NCI-H2029 (cell line): ENCODE measurements at regions not wholly inside any gene's neighbourhood (a gene's known extent, or its start where the extent isn't known, plus 50 kb on each side); places are given as distances from the start of the nearest gene placed in this dataset.
"Not testable (repeated sequence)": the region's sequence is repeated elsewhere in the genome, so short reads cannot be mapped to it uniquely, and the experiment has no call there.

Experiments
- DNase-seq: peaks from one replicate; lab custom pipeline; 2025; lab: John Stamatoyannopoulos, UW

DNA sequence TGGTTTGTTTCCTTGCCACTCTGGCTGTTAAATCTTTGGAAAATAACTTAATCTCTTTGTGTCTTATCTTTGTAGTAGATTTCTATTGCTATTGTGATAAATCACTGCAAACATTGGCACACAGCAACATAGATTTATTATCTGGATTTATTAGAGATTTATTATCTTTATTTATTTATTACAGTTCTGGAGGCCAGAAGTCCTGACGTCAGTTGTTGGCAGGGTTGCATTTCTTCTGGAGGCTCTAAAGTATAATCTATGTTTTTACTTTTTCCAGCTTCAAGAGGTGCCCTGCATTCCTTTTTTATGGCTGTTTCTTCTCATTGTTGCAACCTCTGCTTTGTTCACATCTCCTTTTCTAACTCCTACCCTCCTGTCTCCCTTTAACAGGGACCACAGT, 542.8 kb downstream of the GRXCR1 start:
- no peak for DNase-seq

DNA sequence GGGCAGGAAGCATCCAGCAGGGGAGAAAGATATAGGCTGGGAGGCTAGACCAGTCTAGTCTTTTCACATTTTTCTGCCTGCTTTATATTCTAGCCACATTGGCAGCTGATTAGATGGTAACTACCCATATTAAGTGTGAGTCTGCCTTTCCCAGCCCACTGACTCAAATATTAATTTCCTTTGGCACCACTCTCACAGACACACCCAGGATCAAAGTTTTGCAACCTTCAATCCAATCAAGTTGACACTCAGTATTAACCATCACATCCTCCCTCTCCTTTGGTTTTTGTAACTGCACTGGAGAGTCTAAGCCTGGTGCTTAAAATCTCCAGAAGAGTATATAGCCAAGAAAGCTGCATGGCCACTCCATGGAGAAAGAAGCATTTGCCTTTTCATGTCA, 560.4 kb downstream of the GRXCR1 start:
- DNase-seq, result no peak

GRCh38 chr4:43456383-43456782, 563.9 kb downstream of the GRXCR1 start:
- no peak for DNase-seq

GRCh38 chr4:43457866-43458265, 565.4 kb downstream of the GRXCR1 start:
- DNase-seq, result no peak

- no peak for DNase-seq
These were observed 565.8 kb downstream of the GRXCR1 start for GRCh38 chr4:43458293-43458692.

DNA sequence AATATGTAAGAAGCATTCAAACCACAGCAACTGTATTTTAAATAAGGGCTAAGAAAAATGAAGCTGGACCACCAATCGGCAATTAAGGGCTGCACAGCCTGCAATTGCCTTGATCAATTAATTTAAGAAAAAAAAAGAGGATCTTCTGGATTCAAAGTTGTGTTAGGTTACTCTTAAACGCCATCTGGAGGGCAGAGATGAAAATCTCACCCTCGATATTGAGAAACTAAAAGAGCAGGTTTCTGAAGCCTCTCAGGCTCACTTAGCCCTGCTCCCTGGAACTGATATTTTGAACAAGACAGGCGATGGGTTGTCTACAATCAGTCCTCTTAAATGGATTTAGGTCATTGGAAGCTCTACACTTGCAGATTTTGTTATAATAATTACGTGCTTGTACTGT, 579.4 kb downstream of the GRXCR1 start:
- no peak for DNase-seq

GRCh38 chr4:43481526-43481925, 589.0 kb downstream of the GRXCR1 start:
- no peak for DNase-seq

DNA sequence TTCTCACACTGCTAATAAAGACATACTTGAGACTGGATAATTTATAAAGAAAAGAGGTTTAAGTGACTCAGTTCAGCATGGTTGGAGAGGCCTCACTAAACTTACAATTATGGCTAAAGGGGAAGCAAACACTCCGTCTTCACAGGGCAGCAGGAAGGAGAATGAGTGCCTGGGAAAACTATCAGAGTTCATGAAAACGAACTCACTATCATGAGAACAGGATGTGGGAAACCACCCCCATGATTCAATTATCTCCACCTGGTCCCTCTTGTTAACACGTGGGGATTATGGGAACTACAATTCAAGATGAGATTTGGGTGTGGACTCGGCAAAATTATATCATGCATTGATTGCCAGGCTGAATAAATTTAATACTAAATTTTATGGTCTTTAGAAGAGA, 592.7 kb downstream of the GRXCR1 start:
- DNase-seq, result no peak

GRCh38 chr4:43496188-43496587, 603.7 kb downstream of the GRXCR1 start:
- no peak for DNase-seq

GRCh38 chr4:43496602-43497001, 604.1 kb downstream of the GRXCR1 start:
- no peak for DNase-seq

- not testable (repeated sequence) for DNase-seq
These were observed 613.3 kb downstream of the GRXCR1 start for GRCh38 chr4:43505823-43506222.

GRCh38 chr4:43512253-43512652, 619.7 kb downstream of the GRXCR1 start:
- DNase-seq, result no peak

GRCh38 chr4:43525646-43526045, 633.1 kb downstream of the GRXCR1 start:
- DNase-seq, result no peak

DNA sequence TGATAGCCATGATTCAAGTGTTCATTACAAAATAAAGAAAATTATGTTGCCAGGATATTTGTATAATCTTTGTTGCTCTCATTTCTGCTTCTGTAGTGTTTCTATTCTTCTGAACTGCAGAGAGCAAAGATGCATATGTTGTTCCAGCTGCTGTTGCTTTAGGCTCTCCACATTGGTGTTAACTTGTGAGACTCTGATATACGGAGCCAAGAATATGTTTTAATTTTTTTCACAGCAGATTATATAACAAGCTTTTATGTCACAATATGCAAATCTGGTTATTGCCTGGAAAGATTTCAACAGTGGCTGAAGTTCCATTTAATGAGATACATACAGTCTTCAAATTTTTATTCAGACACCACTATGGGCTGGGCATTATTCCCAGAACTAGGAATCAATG, 655.0 kb downstream of the GRXCR1 start:
- no peak for DNase-seq

DNA sequence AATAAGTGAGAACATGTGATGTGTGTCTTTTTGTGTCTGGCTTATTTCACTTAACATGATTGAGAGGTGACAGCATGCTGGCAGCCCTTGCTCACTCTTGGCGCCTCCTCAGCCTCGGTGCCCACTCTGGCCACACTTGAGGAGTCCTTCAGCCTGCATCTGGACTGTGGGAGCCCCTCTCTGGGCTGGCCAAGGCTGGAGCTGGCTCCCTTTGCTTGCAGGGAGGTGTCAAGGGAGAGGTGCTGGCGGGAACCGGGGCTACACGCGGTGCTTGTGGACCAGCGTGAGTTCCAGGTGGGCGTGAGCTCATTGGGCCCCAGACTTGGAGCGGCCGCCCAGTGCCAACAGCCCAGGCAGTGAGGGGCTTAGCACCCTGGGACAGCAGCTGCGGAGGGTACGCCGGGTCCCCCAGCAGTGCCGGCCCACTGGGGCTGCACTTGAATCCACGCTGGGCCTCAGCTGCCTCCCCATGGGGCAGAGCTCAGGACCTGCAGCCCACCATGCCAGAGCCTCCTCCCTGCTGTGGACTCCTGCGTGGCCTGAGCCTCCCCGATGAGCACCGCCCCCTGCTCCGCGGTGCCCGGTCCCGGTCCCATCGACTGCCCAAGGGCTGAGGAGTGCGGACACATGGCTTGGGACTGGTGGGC, 658.6 kb downstream of the GRXCR1 start:
- no peak for DNase-seq

GRCh38 chr4:43556262-43556661, 663.7 kb downstream of the GRXCR1 start:
- no peak for DNase-seq

DNA sequence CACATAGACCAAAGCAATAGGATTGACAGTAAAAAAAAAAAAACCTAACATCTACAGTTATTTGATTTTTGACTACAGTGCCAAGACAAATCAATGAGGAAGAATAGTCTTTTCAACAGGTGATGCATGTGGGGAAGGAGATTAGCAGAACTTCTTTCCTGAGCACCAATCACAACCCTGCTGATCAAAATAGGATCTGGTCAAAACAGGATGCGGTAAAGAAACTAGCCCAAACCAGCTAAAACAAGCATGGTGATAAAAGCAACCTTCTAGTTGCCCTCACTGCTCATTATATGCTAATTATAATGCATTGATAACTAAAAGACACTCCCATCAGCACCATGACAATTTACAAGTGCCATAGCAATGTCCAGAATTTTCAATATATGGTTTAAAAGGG, 667.5 kb downstream of the GRXCR1 start:
- no peak for DNase-seq

GRCh38 chr4:43564107-43564506, 671.6 kb downstream of the GRXCR1 start:
- no peak for DNase-seq

- DNase-seq, result no peak
These were observed 672.1 kb downstream of the GRXCR1 start for GRCh38 chr4:43564591-43564990.

DNA sequence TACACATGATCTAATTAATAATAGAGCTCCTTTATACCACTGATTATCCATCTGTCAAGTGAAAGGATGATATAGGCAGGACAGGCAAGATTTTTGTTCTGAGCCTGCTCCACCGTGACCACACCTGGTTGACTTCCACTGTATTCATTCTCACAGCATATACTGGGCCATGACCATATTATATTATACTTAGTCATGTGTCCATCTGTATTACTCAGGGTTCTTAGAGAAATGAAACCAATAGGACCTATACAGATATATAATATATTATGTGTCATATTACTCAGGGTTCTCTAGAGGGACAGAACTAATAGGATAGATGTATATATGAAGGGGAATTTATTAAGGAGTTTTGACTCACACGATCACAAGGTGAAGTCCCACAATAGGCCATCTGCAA, 675.1 kb downstream of the GRXCR1 start:
- DNase-seq, result no peak

GRCh38 chr4:43586813-43587212, 694.3 kb downstream of the GRXCR1 start:
- DNase-seq, result no peak

GRCh38 chr4:43587758-43588157, 695.2 kb downstream of the GRXCR1 start:
- DNase-seq, result no peak

- no peak for DNase-seq
These were observed 714.9 kb downstream of the GRXCR1 start for GRCh38 chr4:43607400-43607799.

DNA sequence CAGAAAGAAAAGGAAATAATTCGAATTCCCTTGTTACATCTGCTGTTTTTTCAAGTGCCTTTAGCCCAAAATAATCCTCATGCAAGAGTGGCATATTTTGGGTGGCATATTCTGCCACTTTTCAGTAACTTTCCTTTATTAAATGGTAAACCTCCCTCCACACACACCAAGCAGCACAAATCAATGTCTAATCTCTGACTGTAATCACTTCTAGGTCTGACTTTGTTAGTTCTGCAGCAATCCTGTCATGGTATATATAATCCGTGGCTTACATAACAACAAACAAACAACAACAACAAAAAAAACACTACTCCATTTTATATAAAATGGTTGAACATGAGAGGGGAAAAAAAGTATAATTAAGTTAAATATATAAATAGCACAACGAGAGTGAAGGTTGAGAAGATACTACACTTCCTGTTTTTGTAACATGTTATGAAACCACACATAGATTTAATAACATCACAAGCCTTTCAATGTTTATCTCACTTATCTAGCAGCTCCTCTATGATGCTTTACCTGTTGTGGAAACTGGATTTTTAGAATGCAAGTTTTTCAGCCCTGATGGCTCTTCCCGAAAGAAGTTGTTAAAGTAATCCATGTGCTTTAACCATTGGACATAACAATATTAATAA, 715.4 kb downstream of the GRXCR1 start:
- no peak for DNase-seq
